ENCODE measurements at regions not wholly inside any gene's neighbourhood (a gene's known extent, or its start where the extent isn't known, plus 50 kb on each side); places are given as distances from the start of the nearest gene placed in this dataset.

GRCh38 chr2:194822657-194823056, 834.4 kb upstream of the SLC39A10 start:
- TF ChIP-seq EZH2 (IDR thresholded peaks at IDR 0.05; ENCODE audit: borderline replicate concordance, low read depth, low read length, poor library complexity, severe bottlenecking) (no peak), CTCF (conservative IDR thresholded peaks at IDR 0.05; ENCODE audit: low read depth, low read length) (no peak)
